Pancreas (tissue), 10 donors: ENCODE measurements at regions not wholly inside any gene's neighbourhood (a gene's known extent, or its start where the extent isn't known, plus 50 kb on each side); places are given as distances from the start of the nearest gene placed in this dataset.

Experiments used
- ATAC-seq, 4 donors: fragments of 200-7000 bp; cut with Tn5 transposase; one replicate each; pipeline versions ENCODE4 v1.8.0 to v1.9.1; 2020; ENCODE audit warnings: mild to moderate bottlenecking in 4 of 4, moderate library complexity in 4 of 4
- DNase-seq, 6 donors: peaks; one replicate each; pipeline ENCODE4 v3.0.0-alpha.2; 2020
- FAIRE-seq: peaks from 2 replicates; lab custom pipeline; 2012; peaks lifted over from hg19 to GRCh38; lab: Jason Lieb, UNC
- H3K27ac ChIP-seq, 4 donors: fragments of 200-600 bp; sonication (generic); 1 replicate in 3 of 4; 2 replicates in 1 of 4; pipeline versions ENCODE4 v1.5.0 to v1.8.0; 2020
- H3K27me3 ChIP-seq, 4 donors: fragments of 200-600 bp; one replicate each; pipeline ENCODE4 v1.8.0; 2021
- H3K36me3 ChIP-seq, 3 donors: fragments of 200-600 bp; sonication (generic) in 1 of 3; one replicate each; pipeline versions ENCODE4 v1.5.0 to v1.8.0; 2020 to 2021
- H3K4me1 ChIP-seq, 3 donors: fragments of 200-600 bp; one replicate each; pipeline ENCODE4 v1.8.0; 2021
- H3K4me3 ChIP-seq, 4 donors: fragments of 200-600 bp; sonication (generic) in 2 of 4; one replicate each; pipeline versions ENCODE4 v1.5.0 to v1.8.0; 2020 to 2021
- H3K9me3 ChIP-seq, 4 donors: fragments of 200-600 bp; one replicate each; pipeline ENCODE4 v1.8.0; 2021
- WGBS, 2 donors: extraction: QIAGEN DNeasy Blood & Tissue Kit; methylation state at CpG; one replicate each; pipeline ENCODE4 v1.1.7; 2013; 5-methylcytosine and 5-hydroxymethylcytosine counted together
- intact Hi-C, 3 donors: fragments of 100-400 bp; cut with DNase I; formaldehyde crosslinking; loops; one replicate each; pipeline versions ENCODE4 v1.11.1 to v1.14.2; 2022
- TF ChIP-seq, protein P1 (sequence below), 4 donors: fragments of 200-600 bp; sonication (generic) in 3 of 4; IDR thresholded peaks; one replicate each; pipeline versions ENCODE4 v1.5.0 to v1.8.0; 2021; ENCODE audit warnings: antibody characterized with exemption in 4 of 4
- donor health status: healthy with polysubstance abuse.
- donor health status: DM: no; HTN: no; CAD: no; lungs with moderate emphysema.
- donor health status: DM: no; HTN: no; CAD: no.
- donor health status: control.
- donor health status: control.
- donor health status: Bipolar disorder and iron deficiency.
- donor health status: DM: yes; HTN: yes; CAD: no.
- donor health status: DM: no; HTN: no; CAD: no.
- donor health status: DM: no; HTN: no; CAD: no.
- donor health status: DM: yes; HTN: yes; CAD: no.

DNA sequence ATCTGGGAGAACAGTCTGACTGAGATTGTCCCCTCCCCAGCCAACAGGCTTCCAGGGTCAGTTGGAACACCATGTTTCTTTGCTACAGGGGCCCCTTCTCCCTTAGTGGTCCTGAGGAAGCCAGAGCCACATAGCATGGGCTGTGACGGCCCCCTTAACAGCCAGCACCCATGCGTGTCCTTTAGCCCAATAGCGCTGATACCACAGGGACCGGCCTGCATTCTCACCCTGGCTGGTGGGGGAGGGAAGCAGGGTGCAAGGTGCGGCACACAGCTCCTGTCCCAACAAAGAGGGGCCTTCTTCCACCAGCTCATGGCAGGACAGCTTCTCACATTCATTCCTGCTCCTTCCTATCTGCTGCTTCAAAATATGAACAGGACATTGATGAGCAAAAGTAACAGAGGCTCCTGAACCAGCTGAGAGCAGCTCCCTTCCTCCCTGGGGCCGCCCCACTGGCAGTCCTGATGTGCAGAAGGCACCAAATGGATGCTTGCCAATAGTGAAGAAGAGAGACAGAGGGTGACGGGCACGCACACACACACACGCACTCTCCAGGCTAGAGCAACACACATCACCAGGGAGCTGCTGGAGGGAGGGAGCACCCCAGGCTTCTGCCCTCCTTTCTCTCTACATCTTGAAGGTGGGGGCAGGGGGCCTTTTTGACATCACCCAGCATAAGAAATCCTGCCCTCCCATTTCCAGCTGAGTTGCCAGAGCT is 99.4 kb downstream of the CRYAA start:
- H3K27ac ChIP-seq: no peak overlapping the region
- ATAC-seq: no peak
- TF ChIP-seq, protein P1, sequence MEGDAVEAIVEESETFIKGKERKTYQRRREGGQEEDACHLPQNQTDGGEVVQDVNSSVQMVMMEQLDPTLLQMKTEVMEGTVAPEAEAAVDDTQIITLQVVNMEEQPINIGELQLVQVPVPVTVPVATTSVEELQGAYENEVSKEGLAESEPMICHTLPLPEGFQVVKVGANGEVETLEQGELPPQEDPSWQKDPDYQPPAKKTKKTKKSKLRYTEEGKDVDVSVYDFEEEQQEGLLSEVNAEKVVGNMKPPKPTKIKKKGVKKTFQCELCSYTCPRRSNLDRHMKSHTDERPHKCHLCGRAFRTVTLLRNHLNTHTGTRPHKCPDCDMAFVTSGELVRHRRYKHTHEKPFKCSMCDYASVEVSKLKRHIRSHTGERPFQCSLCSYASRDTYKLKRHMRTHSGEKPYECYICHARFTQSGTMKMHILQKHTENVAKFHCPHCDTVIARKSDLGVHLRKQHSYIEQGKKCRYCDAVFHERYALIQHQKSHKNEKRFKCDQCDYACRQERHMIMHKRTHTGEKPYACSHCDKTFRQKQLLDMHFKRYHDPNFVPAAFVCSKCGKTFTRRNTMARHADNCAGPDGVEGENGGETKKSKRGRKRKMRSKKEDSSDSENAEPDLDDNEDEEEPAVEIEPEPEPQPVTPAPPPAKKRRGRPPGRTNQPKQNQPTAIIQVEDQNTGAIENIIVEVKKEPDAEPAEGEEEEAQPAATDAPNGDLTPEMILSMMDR (IDR thresholded peaks at IDR 0.05): no peak
- H3K4me1 ChIP-seq: no peaks in the 10 kb centered on the region
- no peaks in the 10 kb centered on the region for H3K9me3 ChIP-seq
- FAIRE-seq: no peak
- no peak overlapping the region for H3K4me3 ChIP-seq
- peak in 2 of 6 donors; percentile 10 to 40 for DNase-seq
- intact Hi-C loops: no loop called here
- no peaks in the 10 kb centered on the region for H3K36me3 ChIP-seq
- no peaks in the 10 kb centered on the region for H3K27me3 ChIP-seq
- 87 to 96% methylated on average over 9 of the region's 9 CpGs for WGBS, 2 donors

DNA sequence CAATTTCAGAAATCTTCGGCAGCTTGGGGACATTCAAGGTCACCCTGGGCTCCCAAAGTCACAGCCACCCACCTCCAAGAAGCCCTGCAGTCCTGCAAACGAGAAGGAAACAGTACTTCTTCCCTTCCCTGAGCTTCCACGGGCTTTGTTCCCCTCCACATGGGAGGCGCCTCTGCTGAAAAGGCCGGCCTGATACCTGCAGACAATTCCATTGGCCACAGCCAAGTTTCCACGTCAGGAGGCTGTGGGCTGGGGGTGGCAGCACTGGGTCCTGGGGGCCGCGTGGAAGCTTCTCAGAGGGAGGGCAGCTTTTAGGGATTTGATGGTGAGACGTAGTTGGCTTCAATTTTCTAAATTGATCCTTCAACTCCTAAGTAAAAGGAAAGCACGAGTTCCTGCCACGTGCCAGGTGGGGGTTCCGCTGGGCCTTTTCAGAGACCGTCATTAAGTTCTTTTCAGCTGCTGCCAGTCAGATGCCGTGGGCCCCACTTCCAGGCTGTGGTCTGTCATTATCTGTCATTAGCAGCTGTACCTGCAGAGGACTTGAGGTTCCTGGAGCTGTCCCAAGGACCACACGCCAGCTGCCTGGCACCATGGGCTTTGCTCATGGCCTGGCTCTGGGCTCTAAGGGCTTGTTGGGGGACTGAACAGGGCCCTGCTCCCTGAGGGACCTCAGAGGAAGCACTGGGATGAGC is 98.7 kb downstream of the CRYAA start:
- no peaks in the 10 kb centered on the region for H3K9me3 ChIP-seq
- no peak for ATAC-seq
- no peak for FAIRE-seq
- peak in 1 of 6 donors; percentile 8 for DNase-seq
- no peaks in the 10 kb centered on the region for H3K36me3 ChIP-seq
- intact Hi-C loops: no loop called here
- H3K27ac ChIP-seq: no peak overlapping the region
- H3K4me1 ChIP-seq: no peaks in the 10 kb centered on the region
- no peak overlapping the region for H3K4me3 ChIP-seq
- no peaks in the 10 kb centered on the region for H3K27me3 ChIP-seq
- TF ChIP-seq, protein P1 (IDR thresholded peaks at IDR 0.05): no peak
- 83 to 85% methylated on average over 15 of the region's 15 CpGs for WGBS, 2 donors

DNA sequence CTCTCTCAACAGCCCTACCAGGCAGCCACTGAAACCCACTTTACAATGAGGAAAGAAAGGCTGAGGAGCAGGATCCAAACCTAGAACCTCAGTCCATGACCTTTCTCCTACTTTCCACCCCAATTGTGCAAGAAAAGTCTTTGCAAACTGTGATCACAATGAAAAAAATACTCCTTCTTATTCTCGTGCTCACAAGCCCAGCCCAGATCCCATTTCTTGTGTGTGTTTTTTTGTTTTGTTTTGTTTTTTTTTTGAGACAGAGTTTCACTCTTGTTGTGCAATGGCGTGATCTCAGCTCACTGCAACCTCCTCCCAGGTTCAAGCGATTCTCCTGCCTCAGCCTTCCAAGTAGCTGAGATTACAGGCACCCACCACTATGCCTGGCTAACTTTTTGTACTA is 97.7 kb downstream of the CRYAA start:
- TF ChIP-seq, protein P1 (IDR thresholded peaks at IDR 0.05): no peak
- Histone ChIP-seq H3K36me3 (no peaks in the 10 kb centered on the region), H3K4me1 (no peaks in the 10 kb centered on the region), H3K27me3 (no peaks in the 10 kb centered on the region), H3K4me3 (no peak overlapping the region), H3K9me3 (no peaks in the 10 kb centered on the region), H3K27ac (no peak overlapping the region)
- intact Hi-C loops: no loop called here
- no peak for ATAC-seq
- DNase-seq: peak in 1 of 6 donors; percentile 0
- FAIRE-seq: no peak
- 79 to 82% methylated on average over 3 of the region's 3 CpGs for WGBS, 2 donors

DNA sequence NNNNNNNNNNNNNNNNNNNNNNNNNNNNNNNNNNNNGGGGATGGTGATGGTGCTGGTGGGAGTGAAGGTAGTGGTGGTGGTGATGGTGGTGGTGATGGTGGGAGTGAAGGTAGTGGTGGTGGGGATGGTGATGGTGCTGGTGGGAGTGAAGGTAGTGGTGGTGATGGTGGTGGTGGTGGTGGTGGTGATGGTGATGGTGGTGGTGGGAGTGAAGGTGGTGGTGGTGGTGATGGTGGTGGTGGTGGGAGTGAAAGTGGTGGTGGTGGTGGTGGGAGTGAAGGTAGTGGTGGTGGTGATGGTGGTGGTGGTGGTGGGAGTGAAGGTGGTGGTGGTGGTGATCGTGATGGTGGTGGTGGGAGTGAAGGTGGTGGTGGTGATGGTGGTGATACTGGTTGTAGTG is 93.6 kb downstream of the CRYAA start:
- Histone ChIP-seq H3K27ac (no peak overlapping the region), H3K36me3 (no peaks in the 10 kb centered on the region), H3K4me1 (no peaks in the 10 kb centered on the region), H3K9me3 (no peaks in the 10 kb centered on the region), H3K27me3 (no peaks in the 10 kb centered on the region), H3K4me3 (no peak overlapping the region)
- ATAC-seq (peak; percentile 30 to 66 (median 54)), FAIRE-seq (no peak), DNase-seq (peak in 3 of 6 donors; percentile 11 to 76 (median 28))
- intact Hi-C loops: no loop called here
- 25 to 75% methylated on average over 1 of the region's 1 CpG for WGBS, 2 donors
- TF ChIP-seq, protein P1 (IDR thresholded peaks at IDR 0.05): no peak
